GM23338 (cell line): ENCODE measurements at regions not wholly inside any gene's neighbourhood (a gene's known extent, or its start where the extent isn't known, plus 50 kb on each side); places are given as distances from the start of the nearest gene placed in this dataset.
A peak's percentile ranks its signal among the peaks of the same experiment; 100 is the strongest.

Experiments used
- ATAC-seq: fragments of 200-7000 bp; cut with Tn5 transposase; 3 replicates; pipeline ENCODE4 v1.9.1; 2020
- DNase-seq: peaks from one replicate; pipeline ENCODE4 v3.0.0-alpha.2; 2015; ENCODE audit warnings: low spot score
- H2AFZ ChIP-seq: fragments of 200-600 bp; sonication (generic); 2 replicates; pipeline ENCODE4 v1.8.0; 2016; ENCODE audit warnings: antibody characterized with exemption, mild to moderate bottlenecking, moderate library complexity
- H3F3A ChIP-seq: fragments of 200-600 bp; sonication (generic); replicated peaks from 2 replicates; pipeline ENCODE4 v1.8.0; 2017; ENCODE audit warnings: antibody characterized with exemption, mixed run types, low read depth
- H3K27ac ChIP-seq: fragments of 200-600 bp; sonication (generic); 2 replicates; pipeline ENCODE4 v1.6.1; 2016; ENCODE audit warnings: low read depth
- H3K27me3 ChIP-seq: fragments of 200-600 bp; sonication (generic); 2 replicates; pipeline ENCODE4 v1.8.0; 2016; ENCODE audit warnings: mild to moderate bottlenecking, mixed run types, moderate library complexity; ENCODE audit not compliant: insufficient read depth
- H3K36me3 ChIP-seq: fragments of 200-600 bp; sonication (generic); 2 replicates; pipeline ENCODE4 v1.8.0; 2016; ENCODE audit warnings: mild to moderate bottlenecking; ENCODE audit not compliant: insufficient read depth
- H3K4me1 ChIP-seq: fragments of 200-600 bp; sonication (generic); 2 replicates; pipeline ENCODE4 v1.8.0; 2016; ENCODE audit warnings: mild to moderate bottlenecking, moderate library complexity; ENCODE audit not compliant: insufficient read depth
- H3K4me2 ChIP-seq: fragments of 200-600 bp; sonication (generic); 2 replicates; pipeline ENCODE4 v1.7.1; 2017; ENCODE audit warnings: mixed run types
- H3K4me3 ChIP-seq: fragments of 200-600 bp; sonication (generic); 2 replicates; pipeline ENCODE4 v1.6.1; 2016; ENCODE audit warnings: mixed run types
- H3K79me2 ChIP-seq: fragments of 200-600 bp; sonication (generic); replicated peaks from 2 replicates; pipeline ENCODE4 v1.8.0; 2017; ENCODE audit warnings: mild to moderate bottlenecking; ENCODE audit not compliant: insufficient read depth
- H3K9me2 ChIP-seq: fragments of 200-600 bp; sonication (generic); 2 replicates; pipeline ENCODE4 v1.8.0; 2017; ENCODE audit not compliant: insufficient read depth
- H4K20me1 ChIP-seq: fragments of 200-600 bp; sonication (generic); replicated peaks from 2 replicates; pipeline ENCODE4 v1.8.0; 2017; ENCODE audit warnings: mild to moderate bottlenecking; ENCODE audit not compliant: insufficient read depth
- H3K27ac Mint-ChIP-seq: 2 replicates; pipeline ENCODE4 v1.8.0; 2020; ENCODE audit warnings: inconsistent platforms, mild to moderate bottlenecking, moderate library complexity, mixed read lengths
- H3K27me3 Mint-ChIP-seq: 3 replicates; pipeline ENCODE4 v1.8.0; 2022; ENCODE audit warnings: low read depth, mild to moderate bottlenecking, moderate library complexity, mixed read lengths, inconsistent platforms; ENCODE audit not compliant: insufficient read depth, poor library complexity
- H3K36me3 Mint-ChIP-seq: 3 replicates; pipeline ENCODE4 v1.8.0; 2021; ENCODE audit warnings: low read depth, mild to moderate bottlenecking, inconsistent platforms, moderate library complexity, mixed read lengths
- H3K4me1 Mint-ChIP-seq: 3 replicates; pipeline ENCODE4 v1.8.0; 2020; ENCODE audit warnings: mild to moderate bottlenecking, inconsistent platforms, mixed read lengths
- H3K4me3 Mint-ChIP-seq: 3 replicates; pipeline ENCODE4 v1.8.0; 2021; ENCODE audit warnings: moderate library complexity, mild to moderate bottlenecking, inconsistent platforms, mixed read lengths
- H3K9me3 Mint-ChIP-seq: 3 replicates; pipeline ENCODE4 v1.8.0; 2020; ENCODE audit warnings: moderate library complexity, mild to moderate bottlenecking, inconsistent platforms, mixed read lengths
- CREB1 ChIP-seq: fragments of 250-450 bp; sonication (Bioruptor Pico); IDR thresholded peaks from 2 replicates; pipeline ENCODE4 v1.5.0; 2020; ENCODE audit warnings: low read depth, mild to moderate bottlenecking, moderate library complexity
- CTCF ChIP-seq, 2 experiments: fragments of 200-600 bp in 1 of 2; sonication (generic) in 1 of 2; conservative IDR thresholded peaks; 2 replicates each; pipeline versions ENCODE4 v1.5.1 to v1.6.1; 2016 to 2017; ENCODE audit warnings: antibody characterized with exemption in 2 of 2, low read depth in 2 of 2, mild to moderate bottlenecking in 2 of 2, moderate library complexity in 1 of 2
- ETS1 ChIP-seq: IDR thresholded peaks from 2 replicates; pipeline ENCODE4 v1.6.1; 2016; ENCODE audit warnings: antibody characterized with exemption
- EZH2 ChIP-seq: fragments of 200-600 bp; sonication (generic); IDR thresholded peaks from one replicate; pipeline ENCODE4 v1.8.0; 2017; ENCODE audit warnings: antibody characterized with exemption, mild to moderate bottlenecking, low read depth; ENCODE audit not compliant: unreplicated experiment
- EZH2phosphoT487 ChIP-seq: fragments of 200-600 bp; sonication (generic); IDR thresholded peaks from one replicate; pipeline ENCODE4 v1.8.1; 2018; ENCODE audit warnings: antibody characterized with exemption; ENCODE audit not compliant: unreplicated experiment
- JUNB ChIP-seq: IDR thresholded peaks from one replicate; pipeline ENCODE4 v1.6.1; 2016; ENCODE audit warnings: antibody characterized with exemption; ENCODE audit not compliant: unreplicated experiment
- NANOG ChIP-seq: IDR thresholded peaks from 2 replicates; pipeline ENCODE4 v1.6.1; 2016; ENCODE audit warnings: antibody characterized with exemption, borderline replicate concordance
- POLR2AphosphoS5 ChIP-seq: IDR thresholded peaks from 2 replicates; pipeline ENCODE4 v1.6.1; 2016; ENCODE audit warnings: antibody characterized with exemption, low read depth
- STAT1 ChIP-seq: IDR thresholded peaks from one replicate; pipeline ENCODE4 v1.6.1; 2016; ENCODE audit warnings: antibody characterized with exemption; ENCODE audit not compliant: unreplicated experiment
- ZNF114 ChIP-seq: fragments of 250-450 bp; sonication (Bioruptor Pico); IDR thresholded peaks from 2 replicates; pipeline ENCODE4 v1.5.0; 2020; ENCODE audit warnings: mild to moderate bottlenecking, moderate library complexity
- ZNF331 ChIP-seq: fragments of 250-450 bp; sonication (Bioruptor Pico); IDR thresholded peaks from 2 replicates; pipeline ENCODE4 v1.5.0; 2020; ENCODE audit warnings: low read depth, mild to moderate bottlenecking, moderate library complexity
- TF ChIP-seq, protein P1 (sequence below): fragments of 250-450 bp; sonication (Bioruptor Pico); IDR thresholded peaks from 2 replicates; pipeline ENCODE4 v1.5.0; 2020; ENCODE audit warnings: mild to moderate bottlenecking, moderate library complexity
- TF ChIP-seq, protein P2 (sequence below): IDR thresholded peaks from one replicate; pipeline ENCODE4 v1.6.1; 2018; ENCODE audit warnings: antibody characterized with exemption; ENCODE audit not compliant: unreplicated experiment

- Mint-ChIP-seq H3K4me3 (no peak overlapping the region), H3K27ac (no peak overlapping the region), H3K27me3 (peaks cover 9% of the 10 kb centered on the region), H3K4me1 (peaks cover 9% of the 10 kb centered on the region; the same call in 2 of the 3 replicates), H3K9me3 (0 out of 3 replicates have a peak, but pooled peaks cover 2% of the 10 kb centered on the region), H3K36me3 (no peaks in the 10 kb centered on the region; the same call in 2 of the 3 replicates)
- H3K4me2 ChIP-seq, result no peak overlapping the region
- no peak for TF ChIP-seq CTCF (conservative IDR thresholded peaks at IDR 0.05; ENCODE audit: low read depth in 2 of 2)
- no peak for TF ChIP-seq CREB1 (CRISPR knock-in tag)
- no peak for TF ChIP-seq STAT1
- TF ChIP-seq EZH2, result no peak
- no peak for TF ChIP-seq EZH2phosphoT487
- no peak for TF ChIP-seq NANOG
- no peak for TF ChIP-seq POLR2AphosphoS5
- TF ChIP-seq, protein P1, sequence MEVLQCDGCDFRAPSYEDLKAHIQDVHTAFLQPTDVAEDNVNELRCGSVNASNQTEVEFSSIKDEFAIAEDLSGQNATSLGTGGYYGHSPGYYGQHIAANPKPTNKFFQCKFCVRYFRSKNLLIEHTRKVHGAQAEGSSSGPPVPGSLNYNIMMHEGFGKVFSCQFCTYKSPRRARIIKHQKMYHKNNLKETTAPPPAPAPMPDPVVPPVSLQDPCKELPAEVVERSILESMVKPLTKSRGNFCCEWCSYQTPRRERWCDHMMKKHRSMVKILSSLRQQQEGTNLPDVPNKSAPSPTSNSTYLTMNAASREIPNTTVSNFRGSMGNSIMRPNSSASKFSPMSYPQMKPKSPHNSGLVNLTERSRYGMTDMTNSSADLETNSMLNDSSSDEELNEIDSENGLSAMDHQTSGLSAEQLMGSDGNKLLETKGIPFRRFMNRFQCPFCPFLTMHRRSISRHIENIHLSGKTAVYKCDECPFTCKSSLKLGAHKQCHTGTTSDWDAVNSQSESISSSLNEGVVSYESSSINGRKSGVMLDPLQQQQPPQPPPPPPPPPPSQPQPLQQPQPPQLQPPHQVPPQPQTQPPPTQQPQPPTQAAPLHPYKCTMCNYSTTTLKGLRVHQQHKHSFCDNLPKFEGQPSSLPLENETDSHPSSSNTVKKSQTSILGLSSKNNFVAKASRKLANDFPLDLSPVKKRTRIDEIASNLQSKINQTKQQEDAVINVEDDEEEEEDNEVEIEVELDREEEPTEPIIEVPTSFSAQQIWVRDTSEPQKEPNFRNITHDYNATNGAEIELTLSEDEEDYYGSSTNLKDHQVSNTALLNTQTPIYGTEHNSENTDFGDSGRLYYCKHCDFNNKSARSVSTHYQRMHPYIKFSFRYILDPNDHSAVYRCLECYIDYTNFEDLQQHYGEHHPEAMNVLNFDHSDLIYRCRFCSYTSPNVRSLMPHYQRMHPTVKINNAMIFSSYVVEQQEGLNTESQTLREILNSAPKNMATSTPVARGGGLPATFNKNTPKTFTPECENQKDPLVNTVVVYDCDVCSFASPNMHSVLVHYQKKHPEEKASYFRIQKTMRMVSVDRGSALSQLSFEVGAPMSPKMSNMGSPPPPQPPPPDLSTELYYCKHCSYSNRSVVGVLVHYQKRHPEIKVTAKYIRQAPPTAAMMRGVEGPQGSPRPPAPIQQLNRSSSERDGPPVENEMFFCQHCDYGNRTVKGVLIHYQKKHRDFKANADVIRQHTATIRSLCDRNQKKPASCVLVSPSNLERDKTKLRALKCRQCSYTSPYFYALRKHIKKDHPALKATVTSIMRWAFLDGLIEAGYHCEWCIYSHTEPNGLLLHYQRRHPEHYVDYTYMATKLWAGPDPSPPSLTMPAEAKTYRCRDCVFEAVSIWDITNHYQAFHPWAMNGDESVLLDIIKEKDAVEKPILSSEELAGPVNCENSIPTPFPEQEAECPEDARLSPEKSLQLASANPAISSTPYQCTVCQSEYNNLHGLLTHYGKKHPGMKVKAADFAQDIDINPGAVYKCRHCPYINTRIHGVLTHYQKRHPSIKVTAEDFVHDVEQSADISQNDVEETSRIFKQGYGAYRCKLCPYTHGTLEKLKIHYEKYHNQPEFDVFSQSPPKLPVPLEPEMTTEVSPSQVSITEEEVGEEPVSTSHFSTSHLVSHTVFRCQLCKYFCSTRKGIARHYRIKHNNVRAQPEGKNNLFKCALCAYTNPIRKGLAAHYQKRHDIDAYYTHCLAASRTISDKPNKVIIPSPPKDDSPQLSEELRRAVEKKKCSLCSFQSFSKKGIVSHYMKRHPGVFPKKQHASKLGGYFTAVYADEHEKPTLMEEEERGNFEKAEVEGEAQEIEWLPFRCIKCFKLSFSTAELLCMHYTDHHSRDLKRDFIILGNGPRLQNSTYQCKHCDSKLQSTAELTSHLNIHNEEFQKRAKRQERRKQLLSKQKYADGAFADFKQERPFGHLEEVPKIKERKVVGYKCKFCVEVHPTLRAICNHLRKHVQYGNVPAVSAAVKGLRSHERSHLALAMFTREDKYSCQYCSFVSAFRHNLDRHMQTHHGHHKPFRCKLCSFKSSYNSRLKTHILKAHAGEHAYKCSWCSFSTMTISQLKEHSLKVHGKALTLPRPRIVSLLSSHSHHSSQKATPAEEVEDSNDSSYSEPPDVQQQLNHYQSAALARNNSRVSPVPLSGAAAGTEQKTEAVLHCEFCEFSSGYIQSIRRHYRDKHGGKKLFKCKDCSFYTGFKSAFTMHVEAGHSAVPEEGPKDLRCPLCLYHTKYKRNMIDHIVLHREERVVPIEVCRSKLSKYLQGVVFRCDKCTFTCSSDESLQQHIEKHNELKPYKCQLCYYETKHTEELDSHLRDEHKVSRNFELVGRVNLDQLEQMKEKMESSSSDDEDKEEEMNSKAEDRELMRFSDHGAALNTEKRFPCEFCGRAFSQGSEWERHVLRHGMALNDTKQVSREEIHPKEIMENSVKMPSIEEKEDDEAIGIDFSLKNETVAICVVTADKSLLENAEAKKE, result no peak
- TF ChIP-seq ZNF331, result no peak
- TF ChIP-seq JUNB, result no peak
- no peak for TF ChIP-seq ZNF114 (CRISPR knock-in tag)
- TF ChIP-seq, protein P2, sequence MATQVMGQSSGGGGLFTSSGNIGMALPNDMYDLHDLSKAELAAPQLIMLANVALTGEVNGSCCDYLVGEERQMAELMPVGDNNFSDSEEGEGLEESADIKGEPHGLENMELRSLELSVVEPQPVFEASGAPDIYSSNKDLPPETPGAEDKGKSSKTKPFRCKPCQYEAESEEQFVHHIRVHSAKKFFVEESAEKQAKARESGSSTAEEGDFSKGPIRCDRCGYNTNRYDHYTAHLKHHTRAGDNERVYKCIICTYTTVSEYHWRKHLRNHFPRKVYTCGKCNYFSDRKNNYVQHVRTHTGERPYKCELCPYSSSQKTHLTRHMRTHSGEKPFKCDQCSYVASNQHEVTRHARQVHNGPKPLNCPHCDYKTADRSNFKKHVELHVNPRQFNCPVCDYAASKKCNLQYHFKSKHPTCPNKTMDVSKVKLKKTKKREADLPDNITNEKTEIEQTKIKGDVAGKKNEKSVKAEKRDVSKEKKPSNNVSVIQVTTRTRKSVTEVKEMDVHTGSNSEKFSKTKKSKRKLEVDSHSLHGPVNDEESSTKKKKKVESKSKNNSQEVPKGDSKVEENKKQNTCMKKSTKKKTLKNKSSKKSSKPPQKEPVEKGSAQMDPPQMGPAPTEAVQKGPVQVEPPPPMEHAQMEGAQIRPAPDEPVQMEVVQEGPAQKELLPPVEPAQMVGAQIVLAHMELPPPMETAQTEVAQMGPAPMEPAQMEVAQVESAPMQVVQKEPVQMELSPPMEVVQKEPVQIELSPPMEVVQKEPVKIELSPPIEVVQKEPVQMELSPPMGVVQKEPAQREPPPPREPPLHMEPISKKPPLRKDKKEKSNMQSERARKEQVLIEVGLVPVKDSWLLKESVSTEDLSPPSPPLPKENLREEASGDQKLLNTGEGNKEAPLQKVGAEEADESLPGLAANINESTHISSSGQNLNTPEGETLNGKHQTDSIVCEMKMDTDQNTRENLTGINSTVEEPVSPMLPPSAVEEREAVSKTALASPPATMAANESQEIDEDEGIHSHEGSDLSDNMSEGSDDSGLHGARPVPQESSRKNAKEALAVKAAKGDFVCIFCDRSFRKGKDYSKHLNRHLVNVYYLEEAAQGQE, result no peak
- no peak for TF ChIP-seq ETS1
- H3K4me3 ChIP-seq, result no peak overlapping the region
- DNase-seq (no peak), ATAC-seq (no peak)
- no peaks in the 10 kb centered on the region for H3K36me3 ChIP-seq
- H3K9me2 ChIP-seq, result 0 out of 2 replicates have a peak, but pooled peaks cover 4% of the 10 kb centered on the region
- no peaks in the 10 kb centered on the region for H3K4me1 ChIP-seq
- H3K79me2 ChIP-seq, result no peaks in the 10 kb centered on the region
- no peaks in the 10 kb centered on the region for H4K20me1 ChIP-seq
- H3F3A ChIP-seq, result no peaks in the 10 kb centered on the region
- H2AFZ ChIP-seq, result peak overlapping the region; percentile 80
- no peaks in the 10 kb centered on the region for H3K27me3 ChIP-seq
- no peak overlapping the region for H3K27ac ChIP-seq
These were observed 60.1 kb upstream of the SDK1 start for GRCh38 chr7:3240826-3241430.
